H1 (cell line): ENCODE measurements at regions not wholly inside any gene's neighbourhood (a gene's known extent, or its start where the extent isn't known, plus 50 kb on each side); places are given as distances from the start of the nearest gene placed in this dataset.

Experiments used
- CTCF ChIA-PET: fragments of 300-600 bp; sonication (Branson Sonifier 250); formaldehyde crosslinking; loops from one replicate; lab custom pipeline; 2021; ENCODE audit not compliant: partially characterized antibody; lab: Charles Lee
- POLR2A ChIA-PET: fragments of 300-600 bp; sonication (Branson Sonifier 250); formaldehyde crosslinking; loops from one replicate; lab custom pipeline; 2021; ENCODE audit warnings: inconsistent platforms; ENCODE audit not compliant: partially characterized antibody; lab: Charles Lee
- DNase-seq, 2 experiments: peaks; one replicate each; pipeline versions ENCODE4 v3.0.0 to v3.0.0-alpha.2; 2010 to 2022; ENCODE audit warnings: low spot score in 2 of 2, low read depth in 1 of 2, mixed read lengths in 1 of 2
- FAIRE-seq: peaks from 2 replicates; lab custom pipeline; 2011; peaks lifted over from hg19 to GRCh38; lab: Jason Lieb, UNC
- H2AFZ ChIP-seq: 2 replicates; pipeline ENCODE4 v1.8.1; 2012; ENCODE audit warnings: low read length, inconsistent platforms
- H2AK5ac ChIP-seq: 2 replicates; pipeline ENCODE4 v1.6.1; 2013; ENCODE audit warnings: low read depth, low read length
- H2BK120ac ChIP-seq: replicated peaks from 2 replicates; pipeline ENCODE3; 2013; ENCODE audit warnings: low read depth, low read length, inconsistent platforms
- H2BK12ac ChIP-seq: 2 replicates; pipeline ENCODE4 v1.6.1; 2013; ENCODE audit warnings: low read depth, low read length
- H2BK15ac ChIP-seq: 2 replicates; pipeline ENCODE4 v1.6.1; 2013; ENCODE audit warnings: low read length
- H2BK20ac ChIP-seq: 2 replicates; pipeline ENCODE4 v1.6.1; 2013; ENCODE audit warnings: low read length
- H2BK5ac ChIP-seq: 2 replicates; pipeline ENCODE4 v1.6.1; 2013; ENCODE audit warnings: low read depth, low read length
- H3K14ac ChIP-seq: 2 replicates; pipeline ENCODE4 v1.6.1; 2013; ENCODE audit warnings: inconsistent platforms; ENCODE audit not compliant: insufficient read length
- H3K18ac ChIP-seq: 2 replicates; pipeline ENCODE4 v1.6.1; 2013; ENCODE audit warnings: low read length; ENCODE audit errors: extremely low read depth
- H3K23ac ChIP-seq: 2 replicates; pipeline ENCODE4 v1.6.1; 2013; ENCODE audit warnings: inconsistent platforms; ENCODE audit not compliant: insufficient read length
- H3K23me2 ChIP-seq: 2 replicates; pipeline ENCODE4 v1.6.1; 2013; ENCODE audit warnings: low read depth, low read length
- H3K27ac ChIP-seq: 2 replicates; pipeline ENCODE4 v1.6.1; 2011; ENCODE audit warnings: low read depth, low read length, inconsistent platforms
- H3K27me3 ChIP-seq, 4 experiments: replicated peaks in 1 of 4; 1 replicate in 1 of 4; 2 replicates in 3 of 4; pipeline versions ENCODE4 v1.6.1 to v1.8.1; 2011 to 2013; ENCODE audit warnings: low read length in 3 of 4, mild to moderate bottlenecking in 3 of 4, inconsistent platforms in 2 of 4, mixed read lengths in 2 of 4, moderate library complexity in 1 of 4; ENCODE audit not compliant: control insufficient read depth in 3 of 4, insufficient read depth in 3 of 4; ENCODE audit errors: extremely low read depth in 1 of 4
- H3K36me3 ChIP-seq, 4 experiments: 2 replicates each; pipeline versions ENCODE4 v1.6.1 to v1.8.1; 2011 to 2013; ENCODE audit warnings: mild to moderate bottlenecking in 4 of 4, low read length in 3 of 4, moderate library complexity in 2 of 4, control low read depth in 1 of 4, inconsistent platforms in 1 of 4; ENCODE audit not compliant: insufficient read depth in 4 of 4, control insufficient read depth in 2 of 4
- H3K4ac ChIP-seq: replicated peaks from 2 replicates; pipeline ENCODE3; 2013; ENCODE audit warnings: low read length, low read depth, mixed read lengths, inconsistent platforms; ENCODE audit not compliant: insufficient read length
- H3K4me1 ChIP-seq, 4 experiments: replicated peaks in 1 of 4; 1 replicate in 1 of 4; 2 replicates in 3 of 4; pipeline versions ENCODE4 v1.6.1 to v1.8.1; 2011 to 2013; ENCODE audit warnings: low read length in 3 of 4, inconsistent platforms in 2 of 4, mixed read lengths in 1 of 4; ENCODE audit not compliant: insufficient read depth in 4 of 4, control insufficient read depth in 3 of 4
- H3K4me2 ChIP-seq, 2 experiments: 2 replicates each; pipeline versions ENCODE4 v1.6.1 to v1.8.1; 2011 to 2013; ENCODE audit warnings: low read depth in 2 of 2, low read length in 2 of 2, control low read depth in 1 of 2, inconsistent platforms in 1 of 2, mild to moderate bottlenecking in 1 of 2; ENCODE audit not compliant: insufficient read depth in 1 of 2
- H3K4me3 ChIP-seq, 4 experiments: fragments of 200-600, 300-600 bp in 1 of 4; sonication (generic), shearing (Covaris generic), sonication (Bioruptor Twin) in 1 of 4; 2 replicates each; pipeline versions ENCODE4 v1.5.1 to v1.8.1; 2011 to 2016; ENCODE audit warnings: low read length in 4 of 4, low read depth in 3 of 4, control low read depth in 2 of 4, inconsistent platforms in 2 of 4, mild to moderate bottlenecking in 2 of 4, mixed read lengths in 1 of 4, moderate library complexity in 1 of 4; ENCODE audit not compliant: insufficient read depth in 2 of 4; ENCODE audit errors: extremely low read depth in 1 of 4
- H3K56ac ChIP-seq: replicated peaks from 2 replicates; pipeline ENCODE3; 2013; ENCODE audit warnings: low read depth, mild to moderate bottlenecking, mixed read lengths, low read length, inconsistent platforms; ENCODE audit not compliant: insufficient read length
- H3K79me1 ChIP-seq: 2 replicates; pipeline ENCODE4 v1.6.1; 2013; ENCODE audit warnings: low read depth, low read length, control low read depth
- H3K79me2 ChIP-seq, 2 experiments: 2 replicates each; pipeline versions ENCODE4 v1.6.1 to v1.8.1; 2012 to 2013; ENCODE audit warnings: low read length in 2 of 2, mild to moderate bottlenecking in 2 of 2, inconsistent platforms in 1 of 2; ENCODE audit not compliant: insufficient read depth in 2 of 2, control insufficient read depth in 1 of 2
- H3K9ac ChIP-seq, 4 experiments: replicated peaks in 1 of 4; 1 replicate in 1 of 4; 2 replicates in 3 of 4; pipeline versions ENCODE4 v1.6.1 to v1.8.1; 2011 to 2013; ENCODE audit warnings: low read depth in 3 of 4, low read length in 3 of 4, control low read depth in 2 of 4, mild to moderate bottlenecking in 2 of 4, moderate library complexity in 2 of 4, inconsistent platforms in 1 of 4; ENCODE audit errors: extremely low read depth in 1 of 4
- H3K9me3 ChIP-seq, 2 experiments: 2 replicates each; pipeline versions ENCODE4 v1.6.1 to v1.8.1; 2012 to 2013; ENCODE audit warnings: mild to moderate bottlenecking in 2 of 2, moderate library complexity in 2 of 2, control low read depth in 1 of 2, inconsistent platforms in 1 of 2, low read depth in 1 of 2, low read length in 1 of 2, mixed read lengths in 1 of 2; ENCODE audit not compliant: insufficient read depth in 2 of 2
- H4K20me1 ChIP-seq, 2 experiments: replicated peaks in 1 of 2; 2 replicates each; pipeline versions ENCODE3 to v1.8.1; 2011 to 2013; ENCODE audit warnings: inconsistent platforms in 2 of 2, low read length in 2 of 2, mild to moderate bottlenecking in 1 of 2; ENCODE audit not compliant: insufficient read depth in 2 of 2, control insufficient read depth in 1 of 2
- H4K5ac ChIP-seq: 2 replicates; pipeline ENCODE4 v1.6.1; 2013; ENCODE audit warnings: low read length, low read depth, mixed read lengths, inconsistent platforms; ENCODE audit not compliant: insufficient read length
- H4K8ac ChIP-seq: 2 replicates; pipeline ENCODE4 v1.8.0; 2013; ENCODE audit warnings: mild to moderate bottlenecking, moderate library complexity, low read length, inconsistent platforms; ENCODE audit not compliant: insufficient read depth; ENCODE audit errors: extremely low read depth
- H4K91ac ChIP-seq: replicated peaks from 2 replicates; pipeline ENCODE3; 2013; ENCODE audit warnings: low read length, mixed read lengths, inconsistent platforms; ENCODE audit not compliant: insufficient read length
- ASH2L ChIP-seq: fragments of 200-600, 300-600 bp; sonication (generic); IDR thresholded peaks from one replicate; pipeline ENCODE4 v1.7.1; 2017; ENCODE audit warnings: low read length
- CHD1 ChIP-seq: IDR thresholded peaks from 2 replicates; pipeline ENCODE4 v1.6.1; 2012; ENCODE audit warnings: low read depth, low read length, improper control_type of control experiment
- CTBP2 ChIP-seq: IDR thresholded peaks from 2 replicates; pipeline ENCODE4 v1.7.0; 2011; ENCODE audit warnings: borderline replicate concordance, mild to moderate bottlenecking, moderate library complexity, mixed read lengths, low read length; ENCODE audit not compliant: insufficient read depth, insufficient read length
- KDM1A ChIP-seq: fragments of 200-600, 300-600 bp; sonication (generic); IDR thresholded peaks from 2 replicates; pipeline ENCODE4 v1.7.1; 2016; ENCODE audit warnings: mild to moderate bottlenecking, low read length, borderline replicate concordance
- KDM4A ChIP-seq: IDR thresholded peaks from one replicate; pipeline ENCODE4 v1.7.1; 2012; ENCODE audit warnings: low read depth, mild to moderate bottlenecking, moderate library complexity, low read length, inconsistent platforms; ENCODE audit not compliant: severe bottlenecking
- RNF2 ChIP-seq: fragments of 200-900, 300-1000 bp; sonication (generic); IDR thresholded peaks from 2 replicates; pipeline ENCODE4 v1.7.1; 2016; ENCODE audit warnings: borderline replicate concordance, low read depth, mild to moderate bottlenecking, antibody characterized with exemption, low read length; ENCODE audit not compliant: poor library complexity, severe bottlenecking; ENCODE audit errors: missing control alignments
- TAF7 ChIP-seq: optimal IDR thresholded peaks from 2 replicates; pipeline ENCODE3; 2011; ENCODE audit warnings: low read depth, mild to moderate bottlenecking, inconsistent platforms, low read length, moderate library complexity, borderline replicate concordance
- TEAD4 ChIP-seq: IDR thresholded peaks from 2 replicates; pipeline ENCODE4 v1.6.1; 2012; ENCODE audit warnings: low read depth, low read length, inconsistent platforms, mixed read lengths
- WGBS, 2 experiments: shearing (Covaris generic) in 1 of 2; methylation state at CpG; one replicate each; pipeline versions ENCODE4 v1.1.6 to v1.1.7; 2013 to 2015; ENCODE audit warnings: low lambda C conversion rate in 2 of 2, mixed read lengths in 2 of 2, inconsistent platforms in 1 of 2, low coverage in 1 of 2, missing lambda C conversion rate in 1 of 2; ENCODE audit not compliant: insufficient replicate concordance in 2 of 2, insufficient coverage in 1 of 2, insufficient read length in 1 of 2; ENCODE audit errors: extremely low coverage in 1 of 2, missing lambda C conversion rate in 1 of 2; 5-methylcytosine and 5-hydroxymethylcytosine counted together
- TF ChIP-seq, protein P1 (sequence below): IDR thresholded peaks from 2 replicates; pipeline ENCODE4 v1.6.1; 2012; ENCODE audit warnings: inconsistent platforms

DNA sequence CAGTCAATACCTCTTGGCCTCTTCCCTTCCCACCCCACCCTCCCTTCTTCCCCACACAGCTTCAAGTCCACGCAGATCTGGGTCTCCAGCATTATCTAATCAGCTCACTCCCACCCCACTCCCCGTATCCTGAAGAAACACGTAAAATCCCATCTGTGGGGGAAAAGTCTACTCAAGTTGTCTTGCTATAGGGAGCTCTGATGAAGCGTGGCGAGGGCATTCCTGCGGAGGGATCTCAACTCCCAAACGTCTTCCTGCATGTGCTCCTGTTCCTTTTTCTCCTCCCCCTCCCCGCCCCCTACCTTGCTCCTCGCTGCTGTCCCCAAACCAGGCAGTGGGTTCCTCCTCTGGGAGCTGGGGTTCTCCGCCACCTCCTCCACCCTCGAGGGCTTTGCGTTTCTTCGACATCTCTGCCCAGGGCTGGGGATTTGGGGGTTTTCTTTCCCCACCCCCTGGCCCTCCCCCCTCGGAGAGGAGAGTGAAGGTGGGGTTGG, 181.8 kb downstream of the TBXT start:
- Histone ChIP-seq H3K27ac (no peak overlapping the region), H2BK5ac (no peak overlapping the region), H3K9ac (no peak overlapping the region), H3K23ac (no peak overlapping the region), H3K4ac (no peak overlapping the region), H3K79me1 (no peaks in the 10 kb centered on the region), H2BK15ac (no peak overlapping the region), H2BK120ac (no peak overlapping the region), H2BK20ac (no peak overlapping the region), H2AFZ (peak overlapping the region; percentile 10; the same call in 1 of the 2 replicates), H3K4me3 (peak overlapping the region in 3 of 4 experiments; percentile 2 to 62 (median 19); a peak in 3 of 8 replicates), H3K27me3 (peaks cover 56 to 71% (median 66%) of the 10 kb centered on the region in 4 experiments), H3K9me3 (no peaks in the 10 kb centered on the region), H3K36me3 (no peaks in the 10 kb centered on the region), H2BK12ac (no peak overlapping the region), H3K18ac (no peak overlapping the region), H3K79me2 (no peaks in the 10 kb centered on the region), H4K20me1 (peaks cover 0 to 13% of the 10 kb centered on the region in 2 experiments), H4K91ac (no peak overlapping the region), H3K56ac (no peak overlapping the region), H2AK5ac (no peak overlapping the region), H3K4me2 (peak overlapping the region; percentile 91 to 95), H3K4me1 (peaks cover 4 to 16% (median 11%) of the 10 kb centered on the region in 4 experiments), H4K8ac (no peak overlapping the region), H4K5ac (no peak overlapping the region), H3K23me2 (peaks cover 24% of the 10 kb centered on the region), H3K14ac (no peak overlapping the region)
- ChIA-PET POLR2A (no interaction called here), CTCF (interaction anchor here (0.7 to 2.9 kb wide), 6 partner anchors 22 to 111 kb away, joined by 3 to 10 read pairs (median 4); no protein-coding TSS in a partner anchor)
- TF ChIP-seq ASH2L (peak; percentile 14), RNF2 (peak; percentile 13), TEAD4 (peak; percentile 23; the same call in 1 of the 2 replicates), CHD1 (no peak), CTBP2 (peak; percentile 85), KDM1A (peak; percentile 62; the same call in 1 of the 2 replicates), TAF7 (no peak), KDM4A (peak; percentile 42)
- TF ChIP-seq, protein P1, sequence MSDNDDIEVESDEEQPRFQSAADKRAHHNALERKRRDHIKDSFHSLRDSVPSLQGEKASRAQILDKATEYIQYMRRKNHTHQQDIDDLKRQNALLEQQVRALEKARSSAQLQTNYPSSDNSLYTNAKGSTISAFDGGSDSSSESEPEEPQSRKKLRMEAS, result peak; percentile 72
- no peak for FAIRE-seq
- DNase-seq, result peak in 1 of 2 experiments; percentile 61
- WGBS, 2 experiments, result 16% methylated on average over 4 of the region's 14 CpGs; no CpG with 5 or more reads in 1 of the 2 experiments
